Colonic mucosa (tissue), 4 donors: ENCODE measurements at regions not wholly inside any gene's neighbourhood (a gene's known extent, or its start where the extent isn't known, plus 50 kb on each side); places are given as distances from the start of the nearest gene placed in this dataset.

Source experiments
- DNase-seq: peaks from one replicate; pipeline ENCODE4 v3.0.0-alpha.2; 2020
- H3K27ac ChIP-seq: fragments of 200-600 bp; one replicate; pipeline ENCODE4 v1.8.0; 2021
- H3K27me3 ChIP-seq: fragments of 200-600 bp; one replicate; pipeline ENCODE4 v1.8.0; 2021
- H3K36me3 ChIP-seq: fragments of 200-600 bp; one replicate; pipeline ENCODE4 v1.8.0; 2021
- H3K4me1 ChIP-seq: fragments of 200-600 bp; one replicate; pipeline ENCODE4 v1.8.0; 2021; ENCODE audit warnings: mild to moderate bottlenecking
- H3K4me3 ChIP-seq: fragments of 200-600 bp; one replicate; pipeline ENCODE4 v1.8.0; 2021
- H3K9ac ChIP-seq, 2 donors: one replicate each; pipeline ENCODE4 v1.7.0; 2013; ENCODE audit warnings: control low read depth in 2 of 2, low read depth in 2 of 2, low read length in 2 of 2
- H3K9me3 ChIP-seq: fragments of 200-600 bp; one replicate; pipeline ENCODE4 v1.8.0; 2021
- intact Hi-C: fragments of 100-400 bp; cut with DNase I; formaldehyde crosslinking; loops from one replicate; pipeline ENCODE4 v1.14.1; 2022
- TF ChIP-seq, protein P1 (sequence below): fragments of 200-600 bp; IDR thresholded peaks from one replicate; pipeline ENCODE4 v1.8.0; 2022; ENCODE audit warnings: antibody characterized with exemption, mild to moderate bottlenecking
- donor health status: healthy.
- donor health status: DM: no; HTN: no; CAD: no.
- donor health status: DM: no; HTN: no; CAD: no.

DNA sequence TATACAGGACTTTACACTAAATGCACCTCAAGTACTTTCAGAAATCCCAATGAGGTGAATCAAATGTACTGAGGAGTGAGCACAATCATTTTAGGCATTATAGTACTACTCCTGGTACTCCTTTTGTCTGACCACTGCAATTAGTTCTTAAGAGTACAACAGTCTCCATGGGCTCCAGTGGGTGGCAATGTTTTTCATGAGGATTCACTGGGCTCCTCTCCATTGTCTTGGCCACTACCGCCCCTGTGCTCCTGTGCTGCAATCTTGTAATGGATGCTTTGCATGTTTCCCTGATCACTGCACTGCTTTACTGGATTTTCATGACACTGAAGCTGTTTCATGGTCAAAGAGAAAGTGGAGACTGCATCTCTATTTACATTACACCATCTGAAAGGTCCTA is 268.5 kb upstream of the ZSWIM2 start:
- Histone ChIP-seq H3K9me3 (no peaks in the 10 kb centered on the region), H3K4me1 (no peaks in the 10 kb centered on the region), H3K4me3 (no peak overlapping the region), H3K36me3 (no peaks in the 10 kb centered on the region), H3K27me3 (no peaks in the 10 kb centered on the region), H3K27ac (no peak overlapping the region), H3K9ac (no peak overlapping the region)
- intact Hi-C loops, result no loop called here
- TF ChIP-seq, protein P1, sequence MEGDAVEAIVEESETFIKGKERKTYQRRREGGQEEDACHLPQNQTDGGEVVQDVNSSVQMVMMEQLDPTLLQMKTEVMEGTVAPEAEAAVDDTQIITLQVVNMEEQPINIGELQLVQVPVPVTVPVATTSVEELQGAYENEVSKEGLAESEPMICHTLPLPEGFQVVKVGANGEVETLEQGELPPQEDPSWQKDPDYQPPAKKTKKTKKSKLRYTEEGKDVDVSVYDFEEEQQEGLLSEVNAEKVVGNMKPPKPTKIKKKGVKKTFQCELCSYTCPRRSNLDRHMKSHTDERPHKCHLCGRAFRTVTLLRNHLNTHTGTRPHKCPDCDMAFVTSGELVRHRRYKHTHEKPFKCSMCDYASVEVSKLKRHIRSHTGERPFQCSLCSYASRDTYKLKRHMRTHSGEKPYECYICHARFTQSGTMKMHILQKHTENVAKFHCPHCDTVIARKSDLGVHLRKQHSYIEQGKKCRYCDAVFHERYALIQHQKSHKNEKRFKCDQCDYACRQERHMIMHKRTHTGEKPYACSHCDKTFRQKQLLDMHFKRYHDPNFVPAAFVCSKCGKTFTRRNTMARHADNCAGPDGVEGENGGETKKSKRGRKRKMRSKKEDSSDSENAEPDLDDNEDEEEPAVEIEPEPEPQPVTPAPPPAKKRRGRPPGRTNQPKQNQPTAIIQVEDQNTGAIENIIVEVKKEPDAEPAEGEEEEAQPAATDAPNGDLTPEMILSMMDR, result no peak
- DNase-seq, result no peak

DNA sequence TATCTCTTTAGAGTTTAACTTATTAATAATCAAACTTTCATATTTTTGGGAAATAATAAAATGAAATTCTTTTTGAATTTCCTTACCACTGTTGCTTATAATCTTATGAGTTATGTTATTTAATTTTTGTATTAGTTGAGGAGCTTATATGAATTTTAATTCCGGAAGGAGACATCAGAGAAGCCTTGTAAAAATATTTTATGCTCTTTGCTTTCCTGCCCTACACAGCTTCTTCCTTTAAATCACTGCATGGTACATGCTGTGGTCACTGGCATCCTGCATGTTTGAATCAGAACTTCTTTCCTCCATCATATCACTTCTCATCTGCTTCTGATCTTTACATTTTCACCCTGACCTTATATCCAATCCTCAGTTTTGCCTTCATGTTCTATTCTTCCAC is 266.7 kb upstream of the ZSWIM2 start:
- Histone ChIP-seq H3K9me3 (no peaks in the 10 kb centered on the region), H3K4me3 (no peak overlapping the region), H3K36me3 (no peaks in the 10 kb centered on the region), H3K4me1 (no peaks in the 10 kb centered on the region), H3K9ac (no peak overlapping the region), H3K27me3 (no peaks in the 10 kb centered on the region), H3K27ac (no peak overlapping the region)
- intact Hi-C loops, result no loop called here
- TF ChIP-seq, protein P1, result no peak
- DNase-seq, result no peak

DNA sequence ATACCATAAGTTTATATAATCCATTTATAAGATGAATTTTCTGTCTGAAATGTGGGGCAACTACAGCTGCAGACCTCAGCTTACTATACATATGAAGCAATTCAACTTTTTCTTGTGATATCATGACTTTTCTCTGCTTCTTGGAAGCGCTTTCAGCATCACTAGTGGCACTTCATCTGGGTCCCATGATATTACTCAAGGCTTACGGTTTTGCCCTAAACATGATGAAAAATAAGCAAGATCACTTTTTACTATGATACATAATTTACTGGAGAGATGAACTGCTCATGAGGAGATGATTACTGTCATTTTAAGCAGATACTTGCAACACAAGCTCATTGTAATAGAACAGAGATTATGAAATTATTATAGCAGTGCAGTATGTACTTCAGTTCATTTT is 258.0 kb upstream of the ZSWIM2 start:
- Histone ChIP-seq H3K4me3 (no peak overlapping the region), H3K9me3 (no peaks in the 10 kb centered on the region), H3K27me3 (no peaks in the 10 kb centered on the region), H3K9ac (no peak overlapping the region), H3K36me3 (no peaks in the 10 kb centered on the region), H3K4me1 (no peaks in the 10 kb centered on the region), H3K27ac (no peak overlapping the region)
- DNase-seq, result no peak
- TF ChIP-seq, protein P1, result no peak
- intact Hi-C loops, result no loop called here

DNA sequence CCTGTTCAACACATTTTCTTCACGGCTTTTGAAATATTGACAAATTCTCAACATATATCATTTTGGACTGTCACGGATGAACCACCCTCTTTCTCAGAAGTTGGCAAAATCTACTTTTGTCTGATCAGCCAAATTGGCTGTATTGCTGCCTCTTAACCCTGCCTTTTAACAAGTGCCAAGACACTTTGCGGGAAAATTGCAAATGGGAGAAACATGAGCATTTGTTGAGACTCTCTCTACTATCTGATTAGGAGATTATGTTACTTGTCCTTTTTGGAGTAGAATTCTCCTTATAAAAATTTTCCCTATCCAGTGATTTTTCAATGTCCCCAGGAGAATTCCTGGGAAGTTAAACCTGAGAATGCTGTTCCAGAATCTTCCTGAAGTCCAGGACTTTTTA is 256.2 kb upstream of the ZSWIM2 start:
- Histone ChIP-seq H3K36me3 (no peaks in the 10 kb centered on the region), H3K9ac (no peak overlapping the region), H3K4me1 (no peaks in the 10 kb centered on the region), H3K9me3 (no peaks in the 10 kb centered on the region), H3K27ac (no peak overlapping the region), H3K4me3 (no peak overlapping the region), H3K27me3 (no peaks in the 10 kb centered on the region)
- intact Hi-C loops, result no loop called here
- TF ChIP-seq, protein P1, result no peak
- DNase-seq, result no peak

DNA sequence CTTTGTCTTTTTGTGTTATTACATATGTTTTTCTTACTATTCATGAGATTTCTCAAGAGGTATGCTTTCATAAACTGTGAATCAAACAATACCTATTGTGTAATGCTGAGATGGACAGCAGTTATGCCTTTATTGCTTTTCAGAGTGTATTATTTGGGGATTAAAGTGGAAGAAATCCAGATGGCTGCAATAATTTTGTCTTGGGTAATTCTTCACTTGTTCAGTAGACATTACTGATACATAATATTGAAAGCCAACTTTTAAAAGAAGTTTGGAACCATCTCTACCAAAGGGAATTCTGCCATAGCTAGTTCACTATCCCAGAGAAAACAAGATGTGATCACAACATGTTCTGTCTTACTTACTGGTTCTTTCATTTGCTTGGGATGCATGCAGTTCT is 253.4 kb upstream of the ZSWIM2 start:
- no peaks in the 10 kb centered on the region for H3K27me3 ChIP-seq
- intact Hi-C loops, result no loop called here

More for the DNA sequence above, 253.4 kb upstream of the ZSWIM2 start:
- Histone ChIP-seq H3K9ac (no peak overlapping the region), H3K4me3 (no peak overlapping the region), H3K4me1 (no peaks in the 10 kb centered on the region), H3K9me3 (no peaks in the 10 kb centered on the region), H3K27ac (no peak overlapping the region), H3K36me3 (no peaks in the 10 kb centered on the region)
- TF ChIP-seq, protein P1, result no peak
- DNase-seq, result no peak
